Endothelial cell of umbilical vein (primary cell): ENCODE measurements at regions not wholly inside any gene's neighbourhood (a gene's known extent, or its start where the extent isn't known, plus 50 kb on each side); places are given as distances from the start of the nearest gene placed in this dataset.

Source experiments
- BruUV-seq: library from RNA; stranded (reverse); fragments of 400-500 nt; replicated peaks from 2 replicates; lab custom pipeline; 2021; lab: Mats Ljungman, UMichigan
- CTCF ChIA-PET: fragments of 300-600, 350-600 bp; sonication (Branson Sonifier 250); formaldehyde crosslinking; loops from one replicate; lab custom pipeline; 2021; ENCODE audit warnings: antibody characterized with exemption, inconsistent platforms; lab: Charles Lee
- POLR2A ChIA-PET: fragments of 300-600, 350-600 bp; sonication (Branson Sonifier 250); formaldehyde crosslinking; loops from one replicate; lab custom pipeline; 2021; ENCODE audit warnings: antibody characterized with exemption, inconsistent platforms; lab: Charles Lee
- DNase-seq: peaks from one replicate; pipeline ENCODE4 v3.0.0-alpha.2; 2011; ENCODE audit warnings: low read depth, low spot score
- FAIRE-seq: peaks from 2 replicates; lab custom pipeline; 2011; peaks lifted over from hg19 to GRCh38; lab: Jason Lieb, UNC
- H2AFZ ChIP-seq: 2 replicates; pipeline ENCODE4 v1.6.0; 2012; ENCODE audit warnings: low read depth, low read length, control low read depth, inconsistent platforms
- H3K27ac ChIP-seq: 2 replicates; pipeline ENCODE4 v1.5.1; 2011; ENCODE audit warnings: low read depth, mild to moderate bottlenecking, control low read depth, low read length, moderate library complexity; ENCODE audit not compliant: insufficient read depth
- H3K27me3 ChIP-seq, 2 experiments: 2 replicates each; pipeline versions ENCODE4 v1.6.0 to v1.6.1; 2011; ENCODE audit warnings: low read length in 2 of 2, mixed read lengths in 1 of 2; ENCODE audit not compliant: control insufficient read depth in 2 of 2, insufficient read depth in 2 of 2
- H3K36me3 ChIP-seq, 2 experiments: 2 replicates in 1 of 2; 3 replicates in 1 of 2; pipeline ENCODE4 v1.5.1; 2011; ENCODE audit warnings: low read length in 2 of 2, mild to moderate bottlenecking in 1 of 2, moderate library complexity in 1 of 2; ENCODE audit not compliant: control insufficient read depth in 2 of 2, insufficient read depth in 2 of 2; ENCODE audit errors: extremely low read depth in 1 of 2
- H3K4me1 ChIP-seq: 3 replicates; pipeline ENCODE4 v1.5.1; 2011; ENCODE audit warnings: mild to moderate bottlenecking, low read length; ENCODE audit not compliant: control insufficient read depth, insufficient read depth; ENCODE audit errors: extremely low read depth
- H3K4me2 ChIP-seq: 2 replicates; pipeline ENCODE4 v1.6.1; 2011; ENCODE audit warnings: low read length, control low read depth, mixed read lengths; ENCODE audit not compliant: insufficient read depth
- H3K4me3 ChIP-seq, 3 experiments: fragments of 200-600 bp in 1 of 3; sonication (generic), shearing (Covaris generic) in 1 of 3; replicated peaks in 1 of 3; 2 replicates each; pipeline ENCODE4 v1.5.1; 2011 to 2016; ENCODE audit warnings: control low read depth in 3 of 3, low read length in 3 of 3, mild to moderate bottlenecking in 2 of 3, inconsistent platforms in 1 of 3, low read depth in 1 of 3, moderate library complexity in 1 of 3; ENCODE audit not compliant: insufficient read depth in 1 of 3
- H3K79me2 ChIP-seq: 2 replicates; pipeline ENCODE4 v1.6.0; 2012; ENCODE audit warnings: low read length, inconsistent platforms; ENCODE audit not compliant: control insufficient read depth, insufficient read depth
- H3K9ac ChIP-seq: replicated peaks from 2 replicates; pipeline ENCODE3; 2011; ENCODE audit warnings: low read length, control low read depth; ENCODE audit not compliant: insufficient read depth; ENCODE audit errors: extremely low read depth
- H3K9me1 ChIP-seq: replicated peaks from 3 replicates; pipeline ENCODE4 v1.6.0; 2011; ENCODE audit warnings: mild to moderate bottlenecking, low read length; ENCODE audit not compliant: control insufficient read depth, insufficient read depth; ENCODE audit errors: extremely low read depth
- H3K9me3 ChIP-seq: replicated peaks from 2 replicates; pipeline ENCODE4 v1.5.1; 2012; ENCODE audit warnings: low read length, inconsistent platforms; ENCODE audit not compliant: control insufficient read depth, insufficient read depth
- H4K20me1 ChIP-seq: replicated peaks from 2 replicates; pipeline ENCODE3; 2011; ENCODE audit warnings: mild to moderate bottlenecking, low read length; ENCODE audit not compliant: control insufficient read depth, insufficient read depth; ENCODE audit errors: extremely low read depth
- EZH2 ChIP-seq: IDR thresholded peaks from 2 replicates; pipeline ENCODE4 v1.6.1; 2012; ENCODE audit warnings: borderline replicate concordance, low read depth, mild to moderate bottlenecking, moderate library complexity, low read length, inconsistent platforms; ENCODE audit not compliant: severe bottlenecking
- FOS ChIP-seq: IDR thresholded peaks from 2 replicates; pipeline ENCODE4 v1.6.1; 2011; ENCODE audit warnings: mild to moderate bottlenecking, low read length, moderate library complexity, borderline replicate concordance; ENCODE audit not compliant: insufficient read depth
- GATA2 ChIP-seq: IDR thresholded peaks from 2 replicates; pipeline ENCODE4 v1.7.0; 2011; ENCODE audit warnings: low read depth, mild to moderate bottlenecking, moderate library complexity, mixed read lengths, low read length; ENCODE audit not compliant: insufficient read length, insufficient read depth
- JUN ChIP-seq: IDR thresholded peaks from 2 replicates; pipeline ENCODE4 v1.6.1; 2011; ENCODE audit warnings: borderline replicate concordance, low read depth; ENCODE audit not compliant: insufficient read length, insufficient read depth
- MYC ChIP-seq: IDR thresholded peaks from one replicate; pipeline ENCODE4 v1.6.1; 2011; ENCODE audit warnings: mild to moderate bottlenecking, low read depth, low read length
- POLR2A ChIP-seq: IDR thresholded peaks from 2 replicates; pipeline ENCODE4 v1.6.1; 2012; ENCODE audit warnings: low read depth, mild to moderate bottlenecking, control low read depth, low read length
- POLR2AphosphoS5 ChIP-seq: IDR thresholded peaks from 2 replicates; pipeline ENCODE4 v1.6.1; 2012; ENCODE audit warnings: low read depth, mild to moderate bottlenecking, control low read depth, low read length, moderate library complexity; ENCODE audit not compliant: insufficient read depth
- dilution Hi-C: fragments of 300-500 bp; cut with MboI; formaldehyde crosslinking; loops from one replicate; pipeline ENCODE4 v1.15.0; 2019; ENCODE audit warnings: low sequenced_read_pairs; ENCODE audit not compliant: extremely low pct_ligation_motif_present
- intact Hi-C: fragments of 100-400 bp; cut with micrococcal nuclease; formaldehyde crosslinking; loops from one replicate; pipeline ENCODE4 v1.10.0; 2022
- TF ChIP-seq, protein P1 (sequence below): IDR thresholded peaks from 2 replicates; pipeline ENCODE4 v1.6.1; 2011; ENCODE audit not compliant: insufficient read depth, insufficient read length
- TF ChIP-seq, protein P2 (sequence below), 2 donors: IDR thresholded peaks; 1 replicate in 1 of 2; 2 replicates in 1 of 2; pipeline ENCODE4 v1.5.1; 2011; ENCODE audit warnings: low read length in 2 of 2, mild to moderate bottlenecking in 2 of 2, moderate library complexity in 2 of 2, control low read depth in 1 of 2, inconsistent platforms in 1 of 2, low read depth in 1 of 2; ENCODE audit not compliant: insufficient read depth in 1 of 2; ENCODE audit errors: extremely low read depth in 1 of 2

DNA sequence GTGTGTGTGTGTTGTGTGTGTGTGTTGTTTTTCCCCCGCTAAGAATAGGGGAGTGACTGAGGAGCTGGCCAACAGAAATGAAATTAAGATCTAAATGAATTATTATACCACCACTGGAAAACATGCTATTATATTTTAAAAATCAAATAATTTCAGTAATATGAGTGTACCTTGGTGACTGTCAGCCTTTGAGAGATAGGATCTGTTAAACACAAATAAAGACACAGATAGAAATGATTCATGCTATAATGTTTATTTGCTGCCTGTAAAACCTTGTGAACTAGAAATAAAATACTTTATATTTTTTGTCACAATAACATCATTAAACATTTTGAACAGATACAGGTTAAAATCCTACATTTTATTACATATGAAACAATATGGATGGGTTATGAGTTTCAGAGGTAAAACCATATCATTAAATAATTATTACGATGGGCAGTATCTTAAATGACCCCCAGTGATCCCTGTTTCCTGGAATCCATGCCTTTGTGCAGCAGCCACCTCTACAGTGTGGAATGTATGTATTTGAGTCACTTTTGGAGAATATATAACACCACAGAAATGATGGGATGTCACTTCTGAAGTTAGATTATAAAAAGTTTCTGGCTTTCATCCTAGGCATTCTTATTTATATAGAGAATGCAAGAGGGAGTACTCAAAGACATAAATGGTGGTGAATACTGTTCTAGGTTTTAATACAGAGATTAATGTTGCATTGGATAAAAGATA lies 617.2 kb downstream of the CDH18 start:
- dilution Hi-C loops (no loop called here), intact Hi-C loops (no loop called here)
- Histone ChIP-seq H3K9me1 (no peaks in the 10 kb centered on the region), H3K9ac (no peak overlapping the region), H3K27me3 (no peaks in the 10 kb centered on the region), H3K27ac (no peak overlapping the region), H3K4me1 (no peaks in the 10 kb centered on the region), H3K36me3 (no peaks in the 10 kb centered on the region), H4K20me1 (no peaks in the 10 kb centered on the region), H3K79me2 (no peaks in the 10 kb centered on the region), H2AFZ (no peak overlapping the region), H3K9me3 (peaks cover 4% of the 10 kb centered on the region), H3K4me3 (no peak overlapping the region), H3K4me2 (no peak overlapping the region)
- FAIRE-seq (no peak), DNase-seq (no peak)
- ChIA-PET POLR2A (no interaction called here), CTCF (no interaction called here)
- BruUV-seq: no TSS peak
- TF ChIP-seq JUN (no peak), GATA2 (no peak), EZH2 (no peak), POLR2A (no peak), POLR2AphosphoS5 (no peak), MYC (no peak), FOS (no peak)
- TF ChIP-seq, protein P1, sequence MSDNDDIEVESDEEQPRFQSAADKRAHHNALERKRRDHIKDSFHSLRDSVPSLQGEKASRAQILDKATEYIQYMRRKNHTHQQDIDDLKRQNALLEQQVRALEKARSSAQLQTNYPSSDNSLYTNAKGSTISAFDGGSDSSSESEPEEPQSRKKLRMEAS: no peak
- TF ChIP-seq, protein P2, sequence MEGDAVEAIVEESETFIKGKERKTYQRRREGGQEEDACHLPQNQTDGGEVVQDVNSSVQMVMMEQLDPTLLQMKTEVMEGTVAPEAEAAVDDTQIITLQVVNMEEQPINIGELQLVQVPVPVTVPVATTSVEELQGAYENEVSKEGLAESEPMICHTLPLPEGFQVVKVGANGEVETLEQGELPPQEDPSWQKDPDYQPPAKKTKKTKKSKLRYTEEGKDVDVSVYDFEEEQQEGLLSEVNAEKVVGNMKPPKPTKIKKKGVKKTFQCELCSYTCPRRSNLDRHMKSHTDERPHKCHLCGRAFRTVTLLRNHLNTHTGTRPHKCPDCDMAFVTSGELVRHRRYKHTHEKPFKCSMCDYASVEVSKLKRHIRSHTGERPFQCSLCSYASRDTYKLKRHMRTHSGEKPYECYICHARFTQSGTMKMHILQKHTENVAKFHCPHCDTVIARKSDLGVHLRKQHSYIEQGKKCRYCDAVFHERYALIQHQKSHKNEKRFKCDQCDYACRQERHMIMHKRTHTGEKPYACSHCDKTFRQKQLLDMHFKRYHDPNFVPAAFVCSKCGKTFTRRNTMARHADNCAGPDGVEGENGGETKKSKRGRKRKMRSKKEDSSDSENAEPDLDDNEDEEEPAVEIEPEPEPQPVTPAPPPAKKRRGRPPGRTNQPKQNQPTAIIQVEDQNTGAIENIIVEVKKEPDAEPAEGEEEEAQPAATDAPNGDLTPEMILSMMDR (IDR thresholded peaks at IDR 0.05; ENCODE audit: extremely low read depth in 1 of 2, insufficient read depth in 1 of 2, low read depth in 1 of 2, low read length in 2 of 2): no peak
